ENCODE measurements at regions not wholly inside any gene's neighbourhood (a gene's known extent, or its start where the extent isn't known, plus 50 kb on each side); places are given as distances from the start of the nearest gene placed in this dataset.

- no peak for TF ChIP-seq CTCF (IDR thresholded peaks at IDR 0.05)
- TF ChIP-seq POLR2A (IDR thresholded peaks at IDR 0.05), result no peak
Measured at GRCh38 chr10:94240491-94240890, 122.2 kb downstream of the NOC3L start.

Data from testis (tissue), 2 donors.